Spinal cord (tissue), 9 donors: ENCODE measurements at regions not wholly inside any gene's neighbourhood (a gene's known extent, or its start where the extent isn't known, plus 50 kb on each side); places are given as distances from the start of the nearest gene placed in this dataset.

Experiments used
- DNase-seq, 6 donors: peaks; one replicate each; pipeline versions ENCODE4 v3.0.0 to v3.0.0-alpha.2; 2013 to 2015; ENCODE audit warnings: low spot score in 6 of 6, low read depth in 4 of 6
- H3K27ac ChIP-seq: one replicate; pipeline ENCODE4 v1.5.1; 2013; ENCODE audit warnings: low read depth, low read length, control low read depth
- H3K27me3 ChIP-seq: one replicate; pipeline ENCODE4 v1.6.1; 2013; ENCODE audit warnings: low read length; ENCODE audit not compliant: control insufficient read depth, insufficient read depth
- H3K36me3 ChIP-seq: one replicate; pipeline ENCODE4 v1.6.1; 2013; ENCODE audit warnings: low read length; ENCODE audit not compliant: control insufficient read depth, insufficient read depth
- H3K4me1 ChIP-seq: one replicate; pipeline ENCODE4 v1.6.1; 2013; ENCODE audit warnings: low read length; ENCODE audit not compliant: control insufficient read depth, insufficient read depth
- H3K4me3 ChIP-seq: one replicate; pipeline ENCODE4 v1.5.1; 2013; ENCODE audit warnings: low read depth, low read length, control low read depth
- H3K9me3 ChIP-seq: one replicate; pipeline ENCODE4 v1.6.1; 2013; ENCODE audit warnings: low read length; ENCODE audit not compliant: control insufficient read depth, insufficient read depth
- WGBS: methylation state at CpG from one replicate; pipeline ENCODE4 v1.1.5; 2013; ENCODE audit warnings: missing lambda C conversion rate; ENCODE audit not compliant: insufficient coverage; 5-methylcytosine and 5-hydroxymethylcytosine counted together
- donor health status: healthy.

GRCh38 chr4:11592276-11592675, 163.6 kb upstream of the HS3ST1 start:
- H3K4me3 ChIP-seq = no peak overlapping the region
- no peak for DNase-seq
- no peaks in the 10 kb centered on the region for H3K36me3 ChIP-seq
- H3K27me3 ChIP-seq = no peaks in the 10 kb centered on the region
- WGBS = 100% methylated on average over 3 of the region's 4 CpGs
- no peaks in the 10 kb centered on the region for H3K9me3 ChIP-seq
- H3K27ac ChIP-seq = no peak overlapping the region
- H3K4me1 ChIP-seq = peaks cover 3% of the 10 kb centered on the region

GRCh38 chr4:11590132-11590531, 161.4 kb upstream of the HS3ST1 start:
- H3K36me3 ChIP-seq = no peaks in the 10 kb centered on the region
- H3K27ac ChIP-seq = no peak overlapping the region
- H3K4me1 ChIP-seq = peaks cover 3% of the 10 kb centered on the region
- no peak overlapping the region for H3K4me3 ChIP-seq
- no peaks in the 10 kb centered on the region for H3K27me3 ChIP-seq
- no peaks in the 10 kb centered on the region for H3K9me3 ChIP-seq
- no peak for DNase-seq
- WGBS = no CpG with 5 or more reads among the region's 2 CpGs

DNA sequence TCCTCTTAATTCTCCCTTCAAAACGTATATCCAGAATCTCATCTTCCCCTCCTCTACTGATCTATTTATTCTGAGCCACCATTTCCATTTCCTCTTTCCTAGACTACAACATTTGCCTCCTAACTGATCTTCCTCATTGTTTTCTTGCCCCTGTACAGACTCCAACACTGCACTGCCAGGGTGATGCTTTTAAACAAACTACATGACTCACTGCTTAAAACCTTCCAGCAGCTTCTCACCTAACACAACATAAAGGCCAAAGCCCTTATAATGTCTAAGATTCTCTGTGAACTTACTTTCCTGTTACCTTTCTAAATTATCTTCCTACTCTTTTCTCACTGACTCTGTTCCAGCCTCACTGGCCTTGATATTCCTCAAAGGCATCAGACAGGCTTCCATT, 161.0 kb upstream of the HS3ST1 start:
- H3K27ac ChIP-seq = no peak overlapping the region
- WGBS = 94% methylated on average over 1 of the region's 1 CpG
- H3K27me3 ChIP-seq = no peaks in the 10 kb centered on the region
- H3K4me1 ChIP-seq = peaks cover 3% of the 10 kb centered on the region
- no peaks in the 10 kb centered on the region for H3K36me3 ChIP-seq
- no peak overlapping the region for H3K4me3 ChIP-seq
- DNase-seq = no peak
- no peaks in the 10 kb centered on the region for H3K9me3 ChIP-seq

GRCh38 chr4:11587797-11588196, 159.1 kb upstream of the HS3ST1 start:
- Histone ChIP-seq H3K27me3 (no peaks in the 10 kb centered on the region), H3K4me3 (no peak overlapping the region), H3K9me3 (no peaks in the 10 kb centered on the region), H3K27ac (no peak overlapping the region), H3K4me1 (no peaks in the 10 kb centered on the region), H3K36me3 (no peaks in the 10 kb centered on the region)
- DNase-seq = no peak
- WGBS = 97% methylated on average over 3 of the region's 5 CpGs

GRCh38 chr4:11585506-11585905, 156.8 kb upstream of the HS3ST1 start:
- WGBS = 30% methylated on average over 1 of the region's 1 CpG
- DNase-seq = peak in 1 of 6 donors; percentile 47
- Histone ChIP-seq H3K27ac (no peak overlapping the region), H3K4me3 (no peak overlapping the region), H3K4me1 (no peaks in the 10 kb centered on the region), H3K9me3 (no peaks in the 10 kb centered on the region), H3K36me3 (no peaks in the 10 kb centered on the region), H3K27me3 (no peaks in the 10 kb centered on the region)

- Histone ChIP-seq H3K36me3 (no peaks in the 10 kb centered on the region), H3K4me1 (no peaks in the 10 kb centered on the region), H3K27ac (no peak overlapping the region), H3K9me3 (no peaks in the 10 kb centered on the region), H3K27me3 (no peaks in the 10 kb centered on the region), H3K4me3 (no peak overlapping the region)
- DNase-seq = no peak
These were observed 139.8 kb upstream of the HS3ST1 start for GRCh38 chr4:11568511-11568910.

- H3K4me3 ChIP-seq = no peak overlapping the region
- H3K27ac ChIP-seq = no peak overlapping the region
- 60% methylated on average over 1 of the region's 2 CpGs for WGBS
- DNase-seq = no peak
- H3K9me3 ChIP-seq = no peaks in the 10 kb centered on the region
- no peaks in the 10 kb centered on the region for H3K4me1 ChIP-seq
- H3K36me3 ChIP-seq = no peaks in the 10 kb centered on the region
- no peaks in the 10 kb centered on the region for H3K27me3 ChIP-seq
These were observed 137.8 kb upstream of the HS3ST1 start for GRCh38 chr4:11566444-11567022.

DNA sequence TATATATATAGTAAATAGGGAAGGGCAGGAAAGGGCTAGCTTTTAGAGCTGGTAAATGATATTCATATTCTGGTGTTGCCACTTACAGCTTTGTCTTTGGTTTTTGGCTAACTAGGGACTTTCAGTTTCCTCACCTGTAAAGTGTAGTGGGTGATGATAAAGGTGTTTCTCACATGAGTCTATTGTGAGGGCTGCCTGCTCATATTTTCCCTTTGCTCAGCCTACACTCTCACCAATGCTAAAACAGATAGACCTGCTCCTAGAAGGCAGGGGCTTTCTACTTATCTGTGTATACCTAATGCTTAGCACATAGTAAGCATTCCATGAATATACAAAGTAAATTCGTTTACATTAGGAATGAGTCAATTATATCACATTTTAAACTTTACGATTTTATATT, 137.2 kb upstream of the HS3ST1 start:
- H3K36me3 ChIP-seq = no peaks in the 10 kb centered on the region
- WGBS = no CpG with 5 or more reads among the region's 2 CpGs
- DNase-seq = no peak
- no peaks in the 10 kb centered on the region for H3K27me3 ChIP-seq
- H3K4me3 ChIP-seq = no peak overlapping the region
- H3K27ac ChIP-seq = no peak overlapping the region
- no peaks in the 10 kb centered on the region for H3K4me1 ChIP-seq
- H3K9me3 ChIP-seq = no peaks in the 10 kb centered on the region

DNA sequence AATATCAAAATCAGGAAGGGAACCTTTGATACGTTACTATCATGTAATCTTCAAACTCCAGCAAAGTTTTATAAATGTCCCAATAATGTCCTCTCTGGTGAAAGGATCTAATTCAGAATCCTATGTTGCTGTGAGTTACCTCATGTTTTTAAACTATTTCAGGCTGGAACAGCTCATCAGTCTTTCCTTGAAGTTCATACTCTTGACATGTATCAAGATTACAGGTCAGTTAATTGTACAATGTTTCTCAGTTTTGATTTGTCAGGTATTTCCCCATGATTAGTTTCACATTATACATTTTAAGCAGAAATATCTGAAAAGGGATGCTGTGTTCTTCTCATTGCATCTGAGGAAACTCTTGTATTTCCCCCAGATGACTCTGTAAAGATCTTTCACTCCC, 136.5 kb upstream of the HS3ST1 start:
- no peak for DNase-seq
- H3K4me3 ChIP-seq = no peak overlapping the region
- H3K27me3 ChIP-seq = no peaks in the 10 kb centered on the region
- no peaks in the 10 kb centered on the region for H3K4me1 ChIP-seq
- no peaks in the 10 kb centered on the region for H3K9me3 ChIP-seq
- H3K27ac ChIP-seq = no peak overlapping the region
- no peaks in the 10 kb centered on the region for H3K36me3 ChIP-seq
- WGBS = no CpG with 5 or more reads among the region's 1 CpG

- DNase-seq = no peak
- no peak overlapping the region for H3K27ac ChIP-seq
- 66% methylated on average over 2 of the region's 2 CpGs for WGBS
- no peak overlapping the region for H3K4me3 ChIP-seq
- H3K36me3 ChIP-seq = no peaks in the 10 kb centered on the region
- no peaks in the 10 kb centered on the region for H3K4me1 ChIP-seq
- no peaks in the 10 kb centered on the region for H3K9me3 ChIP-seq
- no peaks in the 10 kb centered on the region for H3K27me3 ChIP-seq
These were observed 135.3 kb upstream of the HS3ST1 start for GRCh38 chr4:11564021-11564420.
